ENCODE measurements at regions not wholly inside any gene's neighbourhood (a gene's known extent, or its start where the extent isn't known, plus 50 kb on each side); places are given as distances from the start of the nearest gene placed in this dataset.
"Not testable (repeated sequence)": the region's sequence is repeated elsewhere in the genome, so short reads cannot be mapped to it uniquely, and the experiment has no call there.

DNA sequence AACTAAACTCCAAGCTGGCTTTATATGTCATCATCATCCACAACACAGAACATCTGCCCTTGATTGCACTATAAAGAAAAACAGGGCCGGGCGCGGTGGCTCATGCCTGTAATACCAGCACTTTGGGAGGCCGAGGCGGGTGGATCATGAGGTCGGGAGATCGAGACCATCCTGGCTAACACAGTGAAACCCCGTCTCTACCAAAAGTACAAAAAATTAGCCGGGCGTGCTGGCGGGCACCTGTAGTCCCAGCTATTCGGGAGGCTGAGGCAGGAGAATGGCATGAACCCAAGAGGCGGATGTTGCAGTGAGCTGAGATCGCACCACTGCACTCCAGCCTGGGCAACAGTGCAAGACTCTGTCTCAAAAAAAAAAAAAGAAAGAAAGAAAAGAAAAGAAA lies 290.3 kb upstream of the CELF2 start:
- TF ChIP-seq CTCF (conservative IDR thresholded peaks at IDR 0.05; ENCODE audit: low read depth, low read length); POLR2A (IDR thresholded peaks at IDR 0.05; ENCODE audit: low read depth, low read length); BHLHE40 (IDR thresholded peaks at IDR 0.05; ENCODE audit: low read depth, low read length); CHD1 (IDR thresholded peaks at IDR 0.05; ENCODE audit: low read depth, low read length); RAD21 (IDR thresholded peaks at IDR 0.05; ENCODE audit: low read length); SMC3 (IDR thresholded peaks at IDR 0.05; ENCODE audit: low read depth, low read length); CEBPB (IDR thresholded peaks at IDR 0.05; ENCODE audit: low read depth, low read length); RFX5 (IDR thresholded peaks at IDR 0.05; ENCODE audit: low read depth, low read length); FOS (IDR thresholded peaks at IDR 0.05; ENCODE audit: low read depth, low read length); MXI1 (IDR thresholded peaks at IDR 0.05; ENCODE audit: borderline replicate concordance, low read depth, low read length); MAZ (IDR thresholded peaks at IDR 0.05; ENCODE audit: borderline replicate concordance, low read depth, low read length); USF2 (IDR thresholded peaks at IDR 0.05; ENCODE audit: low read depth, low read length); NFE2L2 (IDR thresholded peaks at IDR 0.05; ENCODE audit: low read depth, low read length); MAFK (IDR thresholded peaks at IDR 0.05; ENCODE audit: low read depth, low read length): not testable (repeated sequence)

All from IMR-90 (cell line).